ENCODE measurements at regions not wholly inside any gene's neighbourhood (a gene's known extent, or its start where the extent isn't known, plus 50 kb on each side); places are given as distances from the start of the nearest gene placed in this dataset.
"Not testable (repeated sequence)": the region's sequence is repeated elsewhere in the genome, so short reads cannot be mapped to it uniquely, and the experiment has no call there.

DNA sequence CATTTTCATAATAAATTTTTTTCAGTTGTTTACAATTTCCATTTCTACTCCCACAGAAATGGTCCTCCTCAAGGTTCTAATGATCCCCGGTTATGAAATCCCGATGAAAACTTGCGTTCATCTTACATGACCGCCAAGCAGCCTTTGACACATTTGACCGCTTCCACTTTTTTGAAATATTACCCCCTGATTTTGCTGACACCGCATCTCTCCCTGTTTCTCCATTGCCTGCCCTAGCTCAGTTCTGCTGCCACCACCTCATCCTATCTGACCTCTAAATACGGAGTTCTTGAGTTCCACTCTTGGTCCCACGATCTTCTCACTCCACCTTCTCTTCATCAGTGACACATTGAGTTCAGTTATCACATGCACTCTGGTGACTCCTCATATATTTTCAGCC lies 74.1 kb downstream of the SLC35B3 start:
- DNase-seq (ENCODE audit: low read depth) = no peak

DNA sequence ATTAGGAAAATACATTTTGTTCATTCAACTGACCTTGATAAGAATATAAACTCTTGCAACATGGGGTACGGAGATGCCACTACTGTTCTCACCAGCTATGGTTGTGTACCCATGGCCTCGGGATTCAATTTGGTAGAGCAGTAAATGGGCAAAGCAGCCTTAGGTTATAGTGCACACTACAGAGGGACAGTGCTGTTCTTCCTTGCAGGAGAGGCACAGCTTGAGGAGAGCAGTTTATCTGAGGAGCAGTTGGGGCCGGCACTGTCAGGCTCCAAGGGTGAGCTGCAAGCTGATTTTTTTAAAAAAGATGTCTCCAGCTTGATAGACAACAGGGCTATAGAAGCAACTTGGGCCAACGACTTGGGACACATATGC lies 82.4 kb downstream of the SLC35B3 start:
- no peak for DNase-seq (ENCODE audit: low read depth)

DNA sequence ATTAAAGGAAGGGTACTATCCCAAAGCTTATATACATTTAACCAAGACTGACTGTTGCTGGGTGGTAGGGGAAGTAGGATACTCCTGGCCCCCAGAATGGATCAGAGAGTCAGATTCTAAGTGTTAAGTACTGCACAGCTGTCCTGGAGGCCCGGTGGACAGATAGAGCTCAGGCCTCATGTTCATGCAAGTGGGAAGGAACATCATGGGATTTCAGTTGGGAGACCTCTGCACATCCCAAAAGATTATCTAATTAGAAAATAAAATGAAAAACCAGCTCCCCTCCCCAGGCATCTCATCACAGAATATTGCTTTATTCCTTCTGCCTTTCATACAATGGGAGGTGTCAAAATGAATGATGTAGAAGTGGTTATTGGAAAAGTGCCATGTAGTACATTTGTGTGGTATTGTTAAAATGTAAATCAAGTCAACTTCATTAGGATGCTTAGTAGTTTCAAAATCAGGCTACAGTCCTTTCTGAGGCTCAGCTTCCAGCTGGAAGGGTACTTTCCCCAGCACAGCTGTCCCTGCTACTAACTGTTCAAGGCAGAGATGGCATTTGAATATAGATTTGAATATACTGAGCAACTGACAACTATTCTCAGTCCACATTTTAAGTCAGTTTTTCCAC lies 82.9 kb downstream of the SLC35B3 start:
- no peak for DNase-seq (ENCODE audit: low read depth)

DNA sequence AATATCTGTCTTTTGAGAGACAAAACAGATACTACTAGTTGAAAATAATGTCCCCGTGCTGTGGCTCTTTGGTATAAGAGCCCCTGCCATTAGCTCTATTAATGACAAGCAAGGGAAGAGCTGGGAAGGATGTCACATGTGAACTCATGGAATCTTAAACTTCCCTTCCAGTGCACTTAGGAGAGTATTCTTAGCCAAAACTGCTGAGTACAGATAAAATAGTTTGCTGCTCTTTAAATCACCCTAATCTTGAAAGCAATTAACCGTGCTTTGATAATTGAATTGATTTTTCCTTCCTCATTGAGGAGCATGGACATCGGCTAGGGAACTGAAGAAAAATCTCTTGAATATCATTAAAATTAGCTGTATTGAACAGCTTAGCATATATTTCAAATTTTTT lies 91.7 kb downstream of the SLC35B3 start:
- no peak for DNase-seq (ENCODE audit: low read depth)

DNA sequence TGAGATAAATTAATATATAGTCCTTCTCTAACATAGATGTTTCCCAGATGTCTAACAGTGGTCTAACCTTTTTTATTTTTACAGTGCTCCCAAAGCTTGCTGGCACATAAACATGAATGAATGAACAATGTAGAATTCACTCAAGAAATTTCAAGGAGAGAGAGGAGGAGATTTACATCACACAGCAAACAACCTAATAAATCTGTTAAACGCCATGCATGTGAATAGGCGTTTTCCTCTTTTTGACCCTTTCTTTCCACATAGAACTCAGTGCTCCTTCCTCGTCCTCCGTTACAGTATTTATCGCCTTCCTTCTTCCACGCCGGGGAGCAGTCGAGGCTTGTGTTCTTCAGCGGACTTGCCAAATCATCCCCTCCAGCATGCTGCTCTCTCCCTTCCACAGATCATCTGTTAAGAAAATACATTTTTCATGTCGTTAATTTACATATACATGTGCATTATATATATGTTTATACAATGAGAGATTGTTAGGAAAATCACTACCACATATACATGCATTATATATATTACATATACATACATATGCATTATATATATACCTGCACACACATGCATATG lies 93.0 kb downstream of the SLC35B3 start:
- no peak for DNase-seq (ENCODE audit: low read depth)

DNA sequence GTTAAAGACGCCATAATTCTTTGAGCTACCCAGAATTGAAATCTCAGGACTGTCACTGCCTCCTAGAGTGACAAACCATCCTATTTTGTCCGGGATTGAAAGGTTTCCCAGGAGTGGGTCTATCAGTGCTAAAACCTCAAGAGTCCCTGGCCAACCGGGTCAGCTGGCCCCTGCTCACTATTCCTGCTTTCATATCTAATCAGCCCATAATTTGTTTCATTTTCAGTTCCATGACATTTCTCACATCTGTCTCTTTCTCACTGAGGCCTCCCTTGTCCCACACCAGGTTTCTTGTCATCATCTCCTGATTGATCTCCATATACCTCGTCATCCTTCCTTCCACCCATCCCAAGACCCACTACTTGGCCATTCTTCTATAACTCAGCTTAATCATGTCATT lies 98.2 kb downstream of the SLC35B3 start:
- no peak for DNase-seq (ENCODE audit: low read depth)

DNA sequence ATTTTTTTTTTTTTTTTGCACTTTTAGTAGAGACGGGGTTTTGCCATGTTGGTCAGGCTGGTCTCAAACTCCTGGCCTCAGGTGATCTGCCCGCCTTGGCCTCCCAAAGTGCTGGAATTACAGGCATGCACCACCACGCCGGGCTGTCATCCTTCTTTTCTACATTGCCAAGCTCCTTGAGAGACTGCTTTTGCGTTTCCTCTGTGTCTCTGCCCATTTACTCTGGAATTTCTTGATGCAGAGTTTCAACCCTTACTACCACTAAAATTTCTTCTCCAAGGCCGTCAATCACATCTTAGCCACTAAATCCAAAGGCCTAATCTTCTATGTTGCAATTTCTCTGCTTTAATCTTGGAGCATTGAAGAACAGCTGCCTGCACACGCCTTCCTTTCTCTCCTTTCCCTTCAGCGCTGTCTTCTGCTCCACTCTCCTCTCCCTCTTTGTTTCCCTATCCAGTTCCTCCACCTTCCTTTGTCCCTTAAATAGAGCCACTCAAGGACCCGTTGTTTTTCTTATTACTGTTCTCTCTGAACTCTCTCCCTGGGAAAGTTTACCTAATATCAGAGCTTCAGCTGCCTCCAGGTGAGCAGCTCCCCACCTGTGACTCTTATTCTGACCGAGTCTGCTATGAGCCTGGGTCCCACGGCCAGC lies 98.8 kb downstream of the SLC35B3 start:
- DNase-seq (ENCODE audit: low read depth) = no peak

DNA sequence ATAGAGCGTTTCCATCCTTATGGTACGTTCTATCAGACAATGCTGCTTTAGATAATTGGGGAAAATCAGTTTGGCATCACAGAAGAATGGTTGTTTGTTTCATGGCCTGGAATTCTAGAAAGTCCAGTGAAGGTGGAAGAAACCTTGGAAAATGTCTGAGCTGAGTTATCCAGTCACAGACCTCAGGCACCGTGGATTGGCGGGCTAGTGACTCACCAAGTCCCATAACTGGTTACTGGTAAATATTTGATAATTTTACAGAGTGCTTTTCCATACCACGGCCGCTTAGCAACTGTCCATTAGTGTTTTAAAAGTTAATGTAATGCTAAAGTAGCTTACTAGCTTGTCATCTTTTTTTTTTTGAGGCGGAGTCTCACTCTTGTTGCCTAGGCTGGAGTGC lies 99.4 kb downstream of the SLC35B3 start:
- no peak for DNase-seq (ENCODE audit: low read depth)

DNA sequence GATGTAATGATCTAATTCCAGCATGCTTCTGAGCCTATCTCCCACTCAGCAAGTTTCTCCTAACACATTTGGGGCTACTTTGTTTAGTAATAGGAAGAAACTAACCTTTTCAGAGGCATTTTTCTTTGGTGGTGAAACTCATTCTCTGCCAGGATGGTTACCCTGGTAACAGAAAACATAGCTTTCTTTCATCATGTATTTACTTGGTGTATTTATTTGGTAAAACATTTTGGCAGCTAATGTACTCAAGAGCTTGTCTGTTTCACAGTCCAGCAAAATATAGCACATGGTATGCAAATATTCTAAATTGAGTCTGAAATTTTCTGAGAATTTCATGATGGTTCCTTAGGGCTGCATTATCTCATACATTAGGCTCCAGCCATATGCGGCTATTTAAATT lies 100.0 kb downstream of the SLC35B3 start:
- DNase-seq (ENCODE audit: low read depth) = no peak

DNA sequence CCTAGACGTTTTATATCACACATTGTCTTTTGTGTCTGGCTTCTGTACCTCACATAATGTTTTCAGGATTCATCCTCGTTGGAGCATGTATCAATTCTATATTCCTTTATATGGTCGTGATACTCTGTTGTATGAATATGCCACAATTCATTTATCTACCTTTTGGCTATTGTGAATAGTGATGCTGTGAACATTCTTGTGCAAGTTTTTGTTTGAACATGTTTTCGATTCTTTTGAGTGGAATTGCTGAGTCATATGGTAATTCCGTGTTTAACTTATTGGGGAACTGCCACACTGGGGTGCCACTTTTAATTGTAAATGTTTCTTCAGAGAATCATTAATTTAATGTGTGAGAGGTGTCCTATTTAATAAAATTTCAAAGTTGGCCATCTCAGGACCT lies 101.2 kb downstream of the SLC35B3 start:
- DNase-seq (ENCODE audit: low read depth) = no peak

DNA sequence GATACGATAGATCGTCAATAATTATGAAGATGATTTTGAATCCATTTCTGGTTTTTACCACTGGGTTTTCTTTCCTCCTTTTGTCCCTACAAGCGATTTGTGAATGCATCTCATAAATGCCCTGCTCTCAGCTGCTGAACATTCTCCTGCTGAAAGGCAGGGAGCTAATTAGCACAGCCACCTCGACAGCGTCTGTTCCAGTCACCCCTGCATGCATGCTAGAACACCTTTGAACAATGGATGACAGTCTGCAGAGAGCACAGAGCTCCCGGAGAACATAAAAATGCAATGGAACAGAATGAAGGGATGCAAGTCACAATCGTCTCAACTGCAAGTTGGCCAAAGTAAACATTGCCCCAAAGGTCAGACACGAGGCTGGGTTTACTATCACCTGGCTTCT lies 105.8 kb downstream of the SLC35B3 start:
- no peak for DNase-seq (ENCODE audit: low read depth)

DNA sequence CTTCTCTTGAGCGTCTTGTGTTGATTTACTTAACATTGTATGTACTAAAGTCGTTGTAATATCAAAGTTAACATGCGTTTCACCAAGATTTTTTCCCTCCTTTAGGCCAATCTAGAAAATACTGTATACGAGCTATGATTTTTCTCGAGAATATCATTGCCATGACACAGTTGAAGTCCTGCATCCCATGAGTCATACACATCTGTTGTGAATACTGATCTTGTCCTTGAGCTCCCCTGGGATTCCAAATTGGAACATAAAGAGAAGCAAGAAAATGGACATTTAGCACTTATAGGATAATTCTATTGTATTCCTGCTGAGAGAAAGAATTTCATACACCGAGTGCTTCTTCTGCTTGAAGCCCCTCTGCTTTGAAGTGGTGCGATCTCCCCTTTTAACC lies 109.6 kb downstream of the SLC35B3 start:
- peak; percentile 7 for DNase-seq (ENCODE audit: low read depth)

DNA sequence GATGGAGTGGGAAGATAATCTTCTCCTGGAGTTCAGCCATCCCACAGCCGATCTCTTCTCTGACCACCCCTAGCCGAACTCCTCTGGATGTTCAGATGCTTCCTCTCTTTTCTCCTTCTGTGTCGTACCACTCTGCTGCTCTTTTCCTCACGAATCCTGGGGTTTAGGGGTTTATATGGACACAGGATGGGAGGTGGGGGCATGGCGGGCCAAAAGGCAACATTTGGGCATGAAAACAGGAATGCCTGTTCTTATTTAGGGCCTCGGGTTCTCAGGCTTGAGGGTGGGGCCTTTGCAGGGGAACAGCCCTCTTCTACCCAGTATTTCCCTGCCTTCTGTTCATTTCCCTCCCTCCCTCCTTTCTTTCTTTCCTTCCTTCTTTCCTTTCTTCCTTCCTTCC lies 112.7 kb downstream of the SLC35B3 start:
- DNase-seq (ENCODE audit: low read depth) = no peak

DNA sequence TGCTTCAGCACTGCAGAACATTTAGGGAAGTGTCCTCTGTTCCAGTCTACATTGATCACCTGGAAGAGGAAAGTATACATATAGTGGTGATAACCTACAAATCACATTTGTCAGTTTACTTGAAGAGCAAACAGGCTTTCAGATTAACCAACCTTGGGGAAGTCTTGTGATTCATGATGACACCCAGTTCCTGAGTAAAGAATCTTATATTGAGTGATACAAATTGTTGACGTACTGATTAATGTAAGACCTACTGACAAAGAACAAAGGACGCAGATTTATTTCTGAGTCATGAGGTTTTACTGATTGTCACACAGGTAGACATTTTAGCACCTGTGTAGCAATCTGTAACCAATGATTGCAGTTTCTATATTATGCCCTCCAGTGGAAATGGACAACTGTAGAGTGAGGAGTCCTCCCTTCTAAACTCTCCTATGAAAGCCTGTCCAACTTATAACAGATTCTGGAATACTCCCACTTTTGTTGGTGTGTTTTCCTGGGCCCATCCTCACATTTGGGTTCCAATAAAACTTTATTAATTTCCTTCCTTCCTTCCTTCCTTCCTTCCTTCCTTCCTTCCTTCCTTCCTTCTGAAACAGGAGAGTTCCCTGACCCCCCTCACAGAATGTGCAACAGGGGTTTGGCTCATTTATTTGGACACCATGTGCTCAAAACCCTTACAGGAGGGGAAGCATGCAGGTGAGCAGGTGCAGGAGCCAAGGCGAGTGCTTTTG lies 113.5 kb downstream of the SLC35B3 start:
- DNase-seq (ENCODE audit: low read depth) = no peak

DNA sequence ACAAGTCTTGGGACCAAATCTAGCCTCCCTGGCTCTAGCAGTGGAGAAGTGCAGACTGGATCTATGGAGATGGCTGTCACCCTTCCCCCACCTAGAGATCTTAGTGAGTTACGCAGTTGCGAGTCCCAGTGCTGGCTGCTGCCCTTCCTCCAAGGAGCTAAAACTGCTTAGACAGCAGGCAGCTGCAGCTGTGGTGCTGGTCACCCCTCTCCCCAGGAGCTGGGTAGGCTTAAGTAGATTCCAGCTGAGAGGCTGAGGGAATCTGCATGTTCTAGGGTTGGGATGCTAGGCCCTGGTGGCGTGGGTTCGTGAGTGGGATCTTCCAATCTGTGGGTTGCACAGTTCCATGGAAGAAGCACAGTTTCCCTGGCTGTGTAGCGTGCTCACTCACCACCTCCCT lies 120.2 kb downstream of the SLC35B3 start:
- no peak for DNase-seq (ENCODE audit: low read depth)

DNA sequence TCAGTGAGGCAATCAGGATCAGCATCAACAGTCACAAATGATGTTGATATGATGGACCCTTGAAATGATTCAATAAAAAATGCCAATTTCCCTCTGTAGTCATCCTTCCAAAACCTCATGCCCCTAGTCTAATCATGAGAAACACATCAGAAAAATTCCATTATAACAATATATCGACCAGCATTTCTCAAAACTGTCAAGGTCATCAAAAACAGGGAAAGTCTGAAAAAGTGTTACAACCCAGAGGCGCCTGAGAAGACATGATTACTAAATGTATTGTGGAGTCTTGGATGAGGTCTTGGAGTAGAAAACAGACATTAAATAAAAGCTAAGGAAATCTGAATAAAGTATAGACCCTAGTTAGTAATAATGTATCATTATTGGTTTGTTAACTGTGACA lies 133.8 kb downstream of the SLC35B3 start:
- no peak for DNase-seq (ENCODE audit: low read depth)

DNA sequence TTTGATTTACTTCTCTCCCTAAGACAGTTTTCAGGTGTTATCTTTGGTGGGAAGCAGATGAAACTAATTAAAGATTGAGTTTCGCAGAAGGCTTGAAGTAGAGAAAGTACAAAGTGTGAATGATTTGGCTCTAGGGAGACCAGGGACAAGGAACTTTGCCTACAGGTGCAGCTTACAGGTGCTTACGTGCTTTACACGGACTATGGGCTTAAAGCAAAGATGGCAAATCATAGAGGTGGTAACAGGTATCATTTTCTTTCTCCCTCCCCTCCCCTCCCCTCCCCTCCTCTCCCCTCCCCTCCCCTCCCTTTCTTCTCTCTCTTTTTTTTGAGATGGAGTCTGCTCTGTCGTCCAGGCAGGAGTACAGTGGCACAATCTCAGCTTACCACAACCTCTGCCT lies 136.3 kb downstream of the SLC35B3 start:
- DNase-seq (ENCODE audit: low read depth) = no peak

DNA sequence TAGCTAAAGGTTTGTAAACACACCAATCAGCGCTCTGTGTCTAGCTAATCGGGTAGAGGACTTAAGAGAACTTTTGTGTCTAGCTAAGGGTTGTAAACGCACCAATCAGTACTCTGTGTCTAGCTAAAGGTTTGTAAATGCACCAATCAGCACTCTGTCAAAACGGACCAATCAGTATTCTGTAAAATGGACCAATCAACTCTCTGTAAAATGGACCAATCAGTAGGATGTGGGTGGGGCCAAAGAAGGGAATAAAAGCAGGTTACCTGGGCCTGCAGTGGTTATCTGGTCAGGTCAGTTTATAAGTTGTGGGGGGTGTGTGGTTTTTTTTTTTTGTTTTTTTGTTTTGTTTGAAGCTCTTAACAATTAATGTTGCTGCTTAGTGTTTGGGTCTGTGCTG lies 152.4 kb downstream of the SLC35B3 start:
- DNase-seq (ENCODE audit: low read depth) = not testable (repeated sequence)

DNA sequence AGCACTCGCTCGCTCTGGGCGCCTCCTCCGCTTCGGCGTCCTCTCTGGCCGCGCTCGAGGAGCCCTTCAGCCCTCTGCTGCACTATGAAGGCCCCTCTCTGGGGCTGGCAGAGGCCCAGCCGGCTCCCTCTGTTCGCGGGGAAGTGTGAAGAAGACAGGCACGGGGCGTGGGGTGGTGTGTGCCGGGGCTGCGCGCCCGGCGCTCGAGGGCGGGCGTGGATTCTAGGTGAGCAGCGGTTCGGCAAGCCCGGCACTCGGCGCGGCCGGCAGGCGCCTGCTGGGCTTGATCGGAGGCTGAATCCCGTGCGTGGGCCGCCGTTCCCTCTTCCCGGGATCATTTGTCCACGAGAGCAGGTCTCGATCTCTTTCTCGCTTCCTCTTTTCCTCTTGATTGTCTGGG lies 153.0 kb downstream of the SLC35B3 start:
- DNase-seq (ENCODE audit: low read depth) = no peak

DNA sequence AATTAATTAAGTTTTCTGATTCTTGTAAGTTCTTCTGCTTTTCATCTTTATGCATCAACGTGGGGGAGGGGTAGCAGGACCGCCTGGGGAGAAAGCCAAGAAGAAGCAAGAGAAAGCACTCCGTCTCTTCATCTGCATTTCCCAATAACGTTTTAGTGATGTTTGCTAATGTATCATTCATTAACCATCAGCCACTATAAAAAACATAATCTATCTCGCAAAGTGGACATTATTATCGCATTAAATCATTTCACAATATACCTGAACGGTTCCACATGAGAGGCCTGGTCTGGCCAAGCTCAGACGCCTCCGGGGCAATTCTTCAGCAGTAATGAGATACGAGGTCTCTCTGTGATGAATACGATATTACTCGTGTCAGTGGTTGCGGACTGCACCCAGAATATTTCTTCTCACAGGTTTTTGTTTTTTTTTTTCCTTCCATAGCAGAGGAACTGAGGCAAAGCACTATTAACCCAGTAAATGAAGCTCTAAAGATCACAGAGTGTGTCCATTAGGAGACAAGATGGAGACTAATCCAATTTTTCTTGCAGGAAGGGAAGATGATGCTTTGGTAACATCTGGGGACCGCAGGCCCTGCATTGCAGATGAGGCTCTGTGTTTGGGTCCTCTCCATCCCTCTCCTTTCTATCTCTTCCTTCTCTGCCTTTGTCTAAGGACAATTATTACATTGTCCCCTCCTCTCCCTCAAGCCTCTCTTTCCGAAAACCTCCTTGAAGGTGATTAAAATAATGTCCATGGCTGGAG lies 156.1 kb downstream of the SLC35B3 start:
- DNase-seq (ENCODE audit: low read depth) = no peak

DNA sequence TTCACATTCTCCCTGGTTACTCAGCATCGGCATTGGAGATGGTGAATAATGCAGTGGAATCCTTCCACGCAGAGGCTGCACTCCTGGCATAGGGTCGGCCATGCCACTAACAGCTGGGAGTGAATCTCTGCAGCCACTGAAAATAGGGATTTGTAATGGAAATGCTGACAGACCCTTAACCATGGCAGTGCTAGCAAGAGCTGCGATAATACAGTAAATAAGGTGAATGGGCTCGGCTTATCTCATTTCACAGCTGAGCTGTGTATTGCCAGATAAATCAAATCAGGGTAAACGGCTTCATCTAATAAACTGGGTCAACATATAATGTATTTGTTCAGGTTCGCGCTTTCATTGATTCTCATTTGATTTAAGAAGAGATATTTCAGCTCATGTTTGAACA lies 156.8 kb downstream of the SLC35B3 start:
- no peak for DNase-seq (ENCODE audit: low read depth)

DNA sequence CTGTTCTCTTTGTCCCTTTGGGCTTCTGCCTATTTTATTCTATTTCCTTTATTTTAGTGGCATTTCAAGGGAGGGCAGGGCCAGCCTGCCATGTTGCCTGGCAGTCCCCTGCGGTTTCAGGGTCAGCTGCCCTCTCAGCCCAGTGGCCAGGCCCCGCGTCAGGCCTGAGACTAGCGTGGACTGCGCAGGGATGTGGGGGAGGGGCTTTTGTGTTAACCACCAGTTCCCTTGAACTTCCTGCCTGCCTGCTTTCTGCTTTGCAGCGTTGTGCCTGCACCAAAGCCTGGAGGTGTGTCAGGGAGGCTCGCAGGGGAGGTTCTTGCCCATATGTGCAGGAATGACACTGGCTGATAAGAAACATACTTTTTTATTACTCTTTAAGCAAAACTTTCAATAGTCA lies 157.6 kb downstream of the SLC35B3 start:
- no peak for DNase-seq (ENCODE audit: low read depth)

DNA sequence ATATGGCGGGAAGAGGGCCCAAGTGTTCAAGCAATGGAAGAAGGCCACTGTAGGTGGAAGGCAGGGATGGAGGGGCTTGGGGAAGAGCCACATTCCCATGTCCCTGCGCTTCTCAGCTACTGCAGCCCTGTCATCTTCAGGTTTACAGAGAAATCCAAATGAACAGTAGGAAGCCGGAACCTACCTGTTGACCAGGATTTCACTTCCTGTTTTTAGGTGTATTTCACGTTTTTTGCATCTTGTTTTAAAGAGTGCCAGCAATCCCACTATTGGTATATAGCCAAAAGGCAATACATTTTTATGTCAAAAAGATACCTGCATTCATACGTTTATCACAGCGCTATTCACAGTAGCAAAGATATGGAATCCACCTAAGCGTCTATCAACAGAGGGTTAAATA lies 159.2 kb downstream of the SLC35B3 start:
- no peak for DNase-seq (ENCODE audit: low read depth)

Measured in ELR (cell line).